Esophagus mucosa (tissue), 1 donor: ENCODE measurements at regions not wholly inside any gene's neighbourhood (a gene's known extent, or its start where the extent isn't known, plus 50 kb on each side); places are given as distances from the start of the nearest gene placed in this dataset.
"Not testable (repeated sequence)": the region's sequence is repeated elsewhere in the genome, so short reads cannot be mapped to it uniquely, and the experiment has no call there.

Source experiments
- ATAC-seq: fragments of 200-7000 bp; cut with Tn5 transposase; one replicate; pipeline ENCODE4 v1.9.1; 2020
- donor health status: DM: yes; HTN: yes; CAD: no.

GRCh38 chr3:94336046-94336753 is 273.3 kb downstream of the NSUN3 start:
- no peak for ATAC-seq

- ATAC-seq: no peak
Measured at GRCh38 chr3:94345101-94345500, 282.2 kb downstream of the NSUN3 start.

- ATAC-seq: no peak
Measured at GRCh38 chr3:94349310-94349878, 286.5 kb downstream of the NSUN3 start.

GRCh38 chr3:94356581-94356980 is 293.7 kb downstream of the NSUN3 start:
- no peak for ATAC-seq

- no peak for ATAC-seq
Measured at GRCh38 chr3:94359996-94360395, 297.1 kb downstream of the NSUN3 start.

GRCh38 chr3:94360987-94361386 is 298.1 kb downstream of the NSUN3 start:
- no peak for ATAC-seq

GRCh38 chr3:94362393-94362792 is 299.5 kb downstream of the NSUN3 start:
- no peak for ATAC-seq

- no peak for ATAC-seq
Measured at GRCh38 chr3:94365006-94365405, 302.1 kb downstream of the NSUN3 start.

GRCh38 chr3:94372026-94372425 is 309.2 kb downstream of the NSUN3 start:
- no peak for ATAC-seq

GRCh38 chr3:94373456-94373855 is 310.6 kb downstream of the NSUN3 start:
- ATAC-seq: no peak

- no peak for ATAC-seq
Measured at GRCh38 chr3:94374439-94375161, 311.7 kb downstream of the NSUN3 start.

GRCh38 chr3:94377123-94377696 is 314.3 kb downstream of the NSUN3 start:
- ATAC-seq: not testable (repeated sequence)

- not testable (repeated sequence) for ATAC-seq
Measured at GRCh38 chr3:94377863-94378262, 315.0 kb downstream of the NSUN3 start.

- ATAC-seq: no peak
Measured at GRCh38 chr3:94378322-94378721, 315.5 kb downstream of the NSUN3 start.

- ATAC-seq: no peak
Measured at GRCh38 chr3:94379264-94379663, 316.4 kb downstream of the NSUN3 start.

GRCh38 chr3:94394885-94395284 is 332.0 kb downstream of the NSUN3 start:
- ATAC-seq: no peak

GRCh38 chr3:94395851-94396250 is 333.0 kb downstream of the NSUN3 start:
- ATAC-seq: no peak

GRCh38 chr3:94398036-94398435 is 335.2 kb downstream of the NSUN3 start:
- no peak for ATAC-seq

- ATAC-seq: no peak
Measured at GRCh38 chr3:94401466-94401865, 338.6 kb downstream of the NSUN3 start.

GRCh38 chr3:94402126-94402525 is 339.3 kb downstream of the NSUN3 start:
- ATAC-seq: no peak

- no peak for ATAC-seq
Measured at GRCh38 chr3:94405258-94406035, 342.6 kb downstream of the NSUN3 start.

GRCh38 chr3:94406595-94406994 is 343.7 kb downstream of the NSUN3 start:
- no peak for ATAC-seq

GRCh38 chr3:94412936-94413335 is 350.1 kb downstream of the NSUN3 start:
- ATAC-seq: not testable (repeated sequence)
